BJ (cell line): ENCODE measurements at regions not wholly inside any gene's neighbourhood (a gene's known extent, or its start where the extent isn't known, plus 50 kb on each side); places are given as distances from the start of the nearest gene placed in this dataset.

Source experiments
- CTCF ChIA-PET: fragments of 350-600 bp; formaldehyde crosslinking; extraction: SDS; loops from one replicate; lab custom pipeline; 2021; ENCODE audit warnings: antibody characterized with exemption, inconsistent platforms; lab: Yijun Ruan, JAX
- POLR2A ChIA-PET: fragments of 300-600 bp; sonication (Branson Sonifier 250); formaldehyde crosslinking; extraction: SDS; loops from one replicate; lab custom pipeline; 2021; ENCODE audit warnings: antibody characterized with exemption; lab: Charles Lee
- DNase-seq: peaks from one replicate; pipeline ENCODE4 v3.0.0-alpha.2; 2011; ENCODE audit warnings: low read depth
- H3K27me3 ChIP-seq: 2 replicates; pipeline ENCODE4 v1.6.0; 2011; ENCODE audit warnings: low read length; ENCODE audit not compliant: control insufficient read depth, insufficient read depth
- H3K36me3 ChIP-seq: 2 replicates; pipeline ENCODE4 v1.5.1; 2011; ENCODE audit warnings: low read length; ENCODE audit not compliant: control insufficient read depth, insufficient read depth
- H3K4me3 ChIP-seq: 2 replicates; pipeline ENCODE4 v1.5.1; 2011; ENCODE audit warnings: low read depth, mild to moderate bottlenecking, control low read depth, low read length
- CTCF ChIP-seq: IDR thresholded peaks from 2 replicates; pipeline ENCODE4 v1.5.1; 2011; ENCODE audit warnings: low read depth, mild to moderate bottlenecking, control low read depth, inconsistent platforms, low read length, moderate library complexity; ENCODE audit not compliant: insufficient read depth

DNA sequence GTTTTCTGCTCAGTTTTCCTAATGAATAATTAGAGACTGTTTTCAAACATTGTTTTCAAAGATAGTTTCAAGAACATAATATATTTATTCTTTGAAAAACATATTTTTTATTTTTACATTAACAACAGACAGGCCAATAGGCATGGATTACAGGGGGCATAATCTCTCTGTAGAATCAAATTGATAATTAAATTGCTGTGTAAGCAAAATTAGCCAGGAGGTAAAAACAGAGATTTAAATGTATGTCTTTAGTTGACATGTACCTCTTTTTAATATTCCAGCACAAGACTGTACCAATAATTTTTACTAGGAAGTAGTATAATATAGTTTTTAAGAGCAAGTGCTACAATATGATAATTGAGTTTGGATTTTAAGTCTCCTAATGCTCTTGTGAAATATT lies 1444.5 kb downstream of the BRINP3 start:
- CTCF ChIA-PET: no interaction called here
- POLR2A ChIA-PET: no interaction called here

DNA sequence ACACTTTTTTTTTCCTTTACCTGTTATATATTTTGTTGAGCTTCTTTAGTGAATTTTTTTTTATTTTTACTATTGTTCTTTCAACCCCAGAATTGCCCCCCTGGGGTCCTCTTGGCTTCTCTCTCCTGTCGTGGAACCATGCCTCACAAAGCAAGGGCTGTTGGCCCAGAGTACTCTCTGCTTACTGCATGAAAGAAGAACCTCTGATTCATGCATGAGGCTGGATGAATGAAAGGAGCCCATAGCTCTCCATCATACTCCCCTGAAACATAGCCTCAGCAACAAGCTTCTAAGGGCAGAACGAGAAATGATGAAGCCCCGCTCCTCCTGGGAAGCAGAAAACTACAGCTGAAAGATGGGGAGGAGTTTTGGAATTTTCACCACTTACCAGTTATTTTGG lies 1441.0 kb downstream of the BRINP3 start:
- no peak for TF ChIP-seq CTCF
- POLR2A ChIA-PET: no interaction called here

More for the DNA sequence above, 1444.5 kb downstream of the BRINP3 start:
- Histone ChIP-seq H3K27me3 (no peaks in the 10 kb centered on the region), H3K36me3 (no peaks in the 10 kb centered on the region), H3K4me3 (no peak overlapping the region)
- no peak for DNase-seq
- no peak for TF ChIP-seq CTCF

GRCh38 chr1:189046127-189046526 lies 1431.5 kb downstream of the BRINP3 start:
- no peak for TF ChIP-seq CTCF
- Histone ChIP-seq H3K4me3 (no peak overlapping the region), H3K27me3 (no peaks in the 10 kb centered on the region), H3K36me3 (no peaks in the 10 kb centered on the region)
- DNase-seq: no peak
- ChIA-PET CTCF (no interaction called here), POLR2A (no interaction called here)

More for the DNA sequence above, 1441.0 kb downstream of the BRINP3 start:
- DNase-seq: no peak
- no peak overlapping the region for H3K4me3 ChIP-seq
- H3K36me3 ChIP-seq: no peaks in the 10 kb centered on the region
- CTCF ChIA-PET: no interaction called here
- no peaks in the 10 kb centered on the region for H3K27me3 ChIP-seq

- CTCF ChIA-PET: no interaction called here
- Histone ChIP-seq H3K4me3 (no peak overlapping the region), H3K36me3 (no peaks in the 10 kb centered on the region; the same call in 1 of the 2 replicates), H3K27me3 (no peaks in the 10 kb centered on the region)
- no peak for TF ChIP-seq CTCF
- no peak for DNase-seq
- POLR2A ChIA-PET: no interaction called here
These were observed 1392.9 kb downstream of the BRINP3 start for GRCh38 chr1:189084811-189085210.

GRCh38 chr1:189103956-189104355 lies 1373.7 kb downstream of the BRINP3 start:
- POLR2A ChIA-PET: no interaction called here

More at GRCh38 chr1:189103956-189104355, 1373.7 kb downstream of the BRINP3 start:
- Histone ChIP-seq H3K4me3 (no peak overlapping the region), H3K36me3 (no peaks in the 10 kb centered on the region), H3K27me3 (no peaks in the 10 kb centered on the region)
- no peak for TF ChIP-seq CTCF
- no peak for DNase-seq
- CTCF ChIA-PET: no interaction called here
